CD4-positive, alpha-beta T cell treated with Interleukin-1 beta for 1 hour (primary cell): ENCODE measurements at regions not wholly inside any gene's neighbourhood (a gene's known extent, or its start where the extent isn't known, plus 50 kb on each side); places are given as distances from the start of the nearest gene placed in this dataset.

Experiments used
- DNase-seq, 2 donors: peaks; one replicate each; pipeline ENCODE4 v3.0.0-alpha.2; 2020 to 2022

- no peak for DNase-seq
These were observed 617.3 kb upstream of the ZEB2 start for GRCh38 chr2:145137211-145137610.

- no peak for DNase-seq
These were observed 616.8 kb upstream of the ZEB2 start for GRCh38 chr2:145136702-145137101.

GRCh38 chr2:145126146-145126545, 606.2 kb upstream of the ZEB2 start:
- DNase-seq = no peak

GRCh38 chr2:145124085-145124484, 604.2 kb upstream of the ZEB2 start:
- no peak for DNase-seq

GRCh38 chr2:145123606-145124005, 603.7 kb upstream of the ZEB2 start:
- DNase-seq = no peak

GRCh38 chr2:145119225-145119624, 599.3 kb upstream of the ZEB2 start:
- no peak for DNase-seq

- DNase-seq = no peak
These were observed 597.2 kb upstream of the ZEB2 start for GRCh38 chr2:145116834-145117725.

- no peak for DNase-seq
These were observed 596.1 kb upstream of the ZEB2 start for GRCh38 chr2:145116056-145116455.

- DNase-seq = no peak
These were observed 594.8 kb upstream of the ZEB2 start for GRCh38 chr2:145114726-145115125.

- DNase-seq = no peak
These were observed 592.5 kb upstream of the ZEB2 start for GRCh38 chr2:145112467-145112866.

GRCh38 chr2:145110668-145111356, 590.9 kb upstream of the ZEB2 start:
- DNase-seq = no peak

- no peak for DNase-seq
These were observed 589.2 kb upstream of the ZEB2 start for GRCh38 chr2:145108959-145109710.

- no peak for DNase-seq
These were observed 588.5 kb upstream of the ZEB2 start for GRCh38 chr2:145108361-145108778.

GRCh38 chr2:145106293-145106692, 586.4 kb upstream of the ZEB2 start:
- no peak for DNase-seq

GRCh38 chr2:145102706-145103105, 582.8 kb upstream of the ZEB2 start:
- DNase-seq = no peak

- DNase-seq = no peak
These were observed 580.4 kb upstream of the ZEB2 start for GRCh38 chr2:145100301-145100700.

- DNase-seq = no peak
These were observed 576.7 kb upstream of the ZEB2 start for GRCh38 chr2:145096582-145096981.

- DNase-seq = no peak
These were observed 575.9 kb upstream of the ZEB2 start for GRCh38 chr2:145095641-145096435.

- no peak for DNase-seq
These were observed 574.5 kb upstream of the ZEB2 start for GRCh38 chr2:145094370-145094769.

GRCh38 chr2:145091967-145092366, 572.0 kb upstream of the ZEB2 start:
- DNase-seq = no peak

- no peak for DNase-seq
These were observed 571.2 kb upstream of the ZEB2 start for GRCh38 chr2:145090841-145091761.

- no peak for DNase-seq
These were observed 568.8 kb upstream of the ZEB2 start for GRCh38 chr2:145088756-145089155.
